Natural killer cell (primary cell): ENCODE measurements at regions not wholly inside any gene's neighbourhood (a gene's known extent, or its start where the extent isn't known, plus 50 kb on each side); places are given as distances from the start of the nearest gene placed in this dataset.

ENCODE experiments used
- ATAC-seq, 3 donors: fragments of 150-1000 bp in 2 of 3; fragments of 200-7000 bp in 1 of 3; cut with Tn5 transposase; 1 replicate in 1 of 3; 2 replicates in 2 of 3; pipeline ENCODE4 v1.10.0; 2021; ENCODE audit warnings: mild to moderate bottlenecking in 2 of 3, moderate library complexity in 2 of 3
- DNase-seq, 2 donors: peaks; one replicate each; pipeline versions ENCODE4 v3.0.0 to v3.0.0-alpha.2; 2013 to 2021; ENCODE audit warnings: mixed read lengths in 1 of 2
- H3K27ac ChIP-seq: one replicate; pipeline ENCODE4 v1.5.1; 2013; ENCODE audit warnings: mild to moderate bottlenecking, low read length
- H3K27me3 ChIP-seq: one replicate; pipeline ENCODE4 v1.6.1; 2013; ENCODE audit warnings: low read length; ENCODE audit not compliant: control insufficient read depth, insufficient read depth
- H3K36me3 ChIP-seq: one replicate; pipeline ENCODE4 v1.6.1; 2013; ENCODE audit warnings: low read length; ENCODE audit not compliant: control insufficient read depth, insufficient read depth
- H3K4me1 ChIP-seq: one replicate; pipeline ENCODE4 v1.6.1; 2013; ENCODE audit warnings: low read length; ENCODE audit not compliant: control insufficient read depth, insufficient read depth
- H3K4me3 ChIP-seq: one replicate; pipeline ENCODE4 v1.5.1; 2013; ENCODE audit warnings: low read length
- H3K9me3 ChIP-seq: one replicate; pipeline ENCODE4 v1.6.1; 2013; ENCODE audit warnings: low read length; ENCODE audit not compliant: control insufficient read depth, insufficient read depth
- H3K27ac Mint-ChIP-seq, 2 donors: one replicate each; pipeline ENCODE4 v1.8.0; 2022; ENCODE audit warnings: mild to moderate bottlenecking in 2 of 2, mixed read lengths in 2 of 2, moderate library complexity in 1 of 2
- H3K27me3 Mint-ChIP-seq, 2 donors: one replicate each; pipeline ENCODE4 v1.8.0; 2022; ENCODE audit warnings: low read depth in 2 of 2, mixed read lengths in 2 of 2
- H3K36me3 Mint-ChIP-seq: one replicate; pipeline ENCODE4 v1.8.0; 2022; ENCODE audit warnings: mixed read lengths
- H3K4me1 Mint-ChIP-seq, 2 donors: one replicate each; pipeline ENCODE4 v1.8.0; 2022; ENCODE audit warnings: mixed read lengths in 2 of 2
- H3K4me3 Mint-ChIP-seq: one replicate; pipeline ENCODE4 v1.8.0; 2022; ENCODE audit warnings: mild to moderate bottlenecking, moderate library complexity, mixed read lengths
- H3K9me3 Mint-ChIP-seq, 2 donors: one replicate each; pipeline ENCODE4 v1.8.0; 2022; ENCODE audit warnings: mixed read lengths in 2 of 2
- WGBS: methylation state at CpG from one replicate; pipeline ENCODE4 v1.1.7; 2013; ENCODE audit warnings: missing lambda C conversion rate; ENCODE audit not compliant: insufficient coverage; 5-methylcytosine and 5-hydroxymethylcytosine counted together
- intact Hi-C: fragments of 100-400 bp; cut with micrococcal nuclease; formaldehyde crosslinking; loops from one replicate; pipeline ENCODE4 v1.14.2; 2022
- TF ChIP-seq, protein P1 (sequence below): fragments of 200-600 bp; IDR thresholded peaks from one replicate; pipeline ENCODE4 v1.8.0; 2022; ENCODE audit warnings: antibody characterized with exemption

DNA sequence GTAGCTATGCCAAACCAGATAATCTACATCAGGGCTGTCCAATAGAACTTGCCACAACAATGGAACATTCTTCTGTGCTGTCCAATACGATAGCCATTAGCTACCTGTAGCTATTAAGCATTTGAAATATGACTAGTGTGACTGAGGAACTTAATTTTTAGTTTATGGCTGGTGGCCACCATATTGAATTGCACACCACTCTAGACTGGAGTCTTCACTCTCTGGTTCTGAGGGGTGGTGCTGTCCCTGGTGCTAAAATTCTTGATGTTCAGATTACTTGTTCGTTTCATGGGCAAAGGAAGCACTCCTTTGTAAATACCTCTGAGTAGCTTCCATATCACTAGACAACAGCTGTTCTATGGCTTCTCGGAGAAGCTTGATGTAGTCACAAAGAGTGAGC lies 296.6 kb downstream of the NPIPA8 start:
- no peaks in the 10 kb centered on the region for H3K4me1 Mint-ChIP-seq

DNA sequence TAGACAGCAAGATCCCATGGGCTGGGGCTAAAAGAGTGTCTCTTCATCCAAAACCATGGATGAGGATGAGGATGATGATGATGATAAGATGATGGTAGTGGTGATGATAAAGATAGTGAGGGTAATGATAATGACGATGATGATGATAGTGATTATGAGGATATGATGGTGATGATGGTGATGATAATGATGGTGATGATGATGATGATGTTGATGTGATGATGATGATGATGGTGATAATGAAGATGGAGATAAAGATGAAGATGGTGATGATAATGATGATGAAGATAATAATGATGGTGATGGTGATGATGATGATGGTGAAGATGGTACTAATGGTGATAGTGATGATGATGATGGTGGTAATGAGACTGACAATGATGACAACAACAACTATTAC lies 299.5 kb downstream of the NPIPA8 start:
- Mint-ChIP-seq H3K27me3 (peaks cover 0 to 2% of the 10 kb centered on the region in 2 donors), H3K4me3 (no peak overlapping the region), H3K9me3 (no peaks in the 10 kb centered on the region), H3K27ac (no peak overlapping the region), H3K4me1 (no peaks in the 10 kb centered on the region), H3K36me3 (no peaks in the 10 kb centered on the region)
- no peak overlapping the region for H3K4me3 ChIP-seq
- 91% methylated on average over 1 of the region's 1 CpG for WGBS
- no peaks in the 10 kb centered on the region for H3K9me3 ChIP-seq
- H3K36me3 ChIP-seq, result no peaks in the 10 kb centered on the region
- H3K27me3 ChIP-seq, result no peaks in the 10 kb centered on the region
- TF ChIP-seq, protein P1, sequence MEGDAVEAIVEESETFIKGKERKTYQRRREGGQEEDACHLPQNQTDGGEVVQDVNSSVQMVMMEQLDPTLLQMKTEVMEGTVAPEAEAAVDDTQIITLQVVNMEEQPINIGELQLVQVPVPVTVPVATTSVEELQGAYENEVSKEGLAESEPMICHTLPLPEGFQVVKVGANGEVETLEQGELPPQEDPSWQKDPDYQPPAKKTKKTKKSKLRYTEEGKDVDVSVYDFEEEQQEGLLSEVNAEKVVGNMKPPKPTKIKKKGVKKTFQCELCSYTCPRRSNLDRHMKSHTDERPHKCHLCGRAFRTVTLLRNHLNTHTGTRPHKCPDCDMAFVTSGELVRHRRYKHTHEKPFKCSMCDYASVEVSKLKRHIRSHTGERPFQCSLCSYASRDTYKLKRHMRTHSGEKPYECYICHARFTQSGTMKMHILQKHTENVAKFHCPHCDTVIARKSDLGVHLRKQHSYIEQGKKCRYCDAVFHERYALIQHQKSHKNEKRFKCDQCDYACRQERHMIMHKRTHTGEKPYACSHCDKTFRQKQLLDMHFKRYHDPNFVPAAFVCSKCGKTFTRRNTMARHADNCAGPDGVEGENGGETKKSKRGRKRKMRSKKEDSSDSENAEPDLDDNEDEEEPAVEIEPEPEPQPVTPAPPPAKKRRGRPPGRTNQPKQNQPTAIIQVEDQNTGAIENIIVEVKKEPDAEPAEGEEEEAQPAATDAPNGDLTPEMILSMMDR, result no peak
- DNase-seq (no peak), ATAC-seq (no peak)
- intact Hi-C loops, result no loop called here
- no peak overlapping the region for H3K27ac ChIP-seq
- H3K4me1 ChIP-seq, result no peaks in the 10 kb centered on the region

More for the DNA sequence above, 296.6 kb downstream of the NPIPA8 start:
- intact Hi-C loops, result no loop called here
- Mint-ChIP-seq H3K27ac (no peak overlapping the region), H3K9me3 (no peaks in the 10 kb centered on the region), H3K4me3 (no peak overlapping the region), H3K36me3 (no peaks in the 10 kb centered on the region), H3K27me3 (peaks cover 0 to 5% of the 10 kb centered on the region in 2 donors)
- Histone ChIP-seq H3K9me3 (no peaks in the 10 kb centered on the region), H3K27ac (no peak overlapping the region), H3K4me1 (no peaks in the 10 kb centered on the region), H3K27me3 (no peaks in the 10 kb centered on the region), H3K36me3 (no peaks in the 10 kb centered on the region), H3K4me3 (no peak overlapping the region)
- ATAC-seq (no peak), DNase-seq (no peak)
- 91% methylated on average over 2 of the region's 3 CpGs for WGBS
- TF ChIP-seq, protein P1, result no peak

DNA sequence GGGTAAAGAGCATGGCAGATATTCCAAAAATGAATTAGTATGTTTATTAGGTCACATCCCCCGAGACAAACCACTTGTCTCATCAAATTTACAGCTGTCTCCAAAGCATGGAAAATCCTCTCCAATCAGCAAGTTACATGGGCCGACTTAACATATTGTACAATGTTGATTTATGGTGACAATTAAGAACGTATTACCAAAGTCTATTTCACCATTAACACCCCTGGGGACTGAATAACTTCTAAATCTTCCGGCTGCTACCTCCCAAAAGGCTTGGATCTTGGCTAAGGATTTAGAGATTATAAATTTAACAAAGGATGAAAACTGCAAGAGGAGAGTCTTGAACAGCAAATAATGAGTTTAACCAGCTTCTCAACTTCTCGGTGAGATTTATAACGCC lies 311.9 kb downstream of the NPIPA8 start:
- Mint-ChIP-seq H3K4me3 (no peak overlapping the region), H3K9me3 (no peaks in the 10 kb centered on the region), H3K4me1 (no peaks in the 10 kb centered on the region), H3K27ac (no peak overlapping the region), H3K27me3 (peaks cover 0 to 8% of the 10 kb centered on the region in 2 donors), H3K36me3 (no peaks in the 10 kb centered on the region)
- WGBS, result 81% methylated on average over 3 of the region's 6 CpGs
- Histone ChIP-seq H3K4me1 (no peaks in the 10 kb centered on the region), H3K27ac (no peak overlapping the region), H3K27me3 (no peaks in the 10 kb centered on the region), H3K4me3 (no peak overlapping the region), H3K9me3 (no peaks in the 10 kb centered on the region), H3K36me3 (no peaks in the 10 kb centered on the region)
- intact Hi-C loops, result no loop called here
- ATAC-seq, result no peak
- TF ChIP-seq, protein P1, result no peak
- no peak for DNase-seq

DNA sequence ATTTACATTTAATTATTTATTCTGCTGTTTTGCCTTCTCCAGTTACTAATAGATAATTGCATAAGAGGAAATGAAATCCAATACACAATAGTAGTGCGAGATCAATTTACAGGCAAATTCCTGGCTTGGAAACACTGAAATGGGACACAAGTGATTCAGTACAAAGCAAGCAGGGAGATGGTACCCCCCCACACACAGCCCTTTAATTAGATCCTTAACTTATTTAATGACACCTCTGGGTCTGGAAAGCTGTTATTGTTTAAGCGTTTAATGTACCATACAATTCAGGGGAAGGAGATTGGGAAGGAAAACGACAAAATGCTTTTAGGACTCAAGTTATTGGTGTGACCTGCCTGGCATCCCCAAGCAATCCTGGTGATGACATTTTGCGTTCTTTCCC lies 318.2 kb downstream of the NPIPA8 start:
- WGBS, result 85% methylated on average over 4 of the region's 4 CpGs
- intact Hi-C loops, result no loop called here
- Histone ChIP-seq H3K4me1 (no peaks in the 10 kb centered on the region), H3K36me3 (no peaks in the 10 kb centered on the region), H3K9me3 (no peaks in the 10 kb centered on the region), H3K4me3 (no peak overlapping the region), H3K27me3 (no peaks in the 10 kb centered on the region), H3K27ac (no peak overlapping the region)
- no peak overlapping the region for H3K27ac Mint-ChIP-seq
- ATAC-seq (no peak), DNase-seq (no peak)
- TF ChIP-seq, protein P1, result no peak
- H3K4me1 Mint-ChIP-seq, result no peaks in the 10 kb centered on the region
- H3K36me3 Mint-ChIP-seq, result no peaks in the 10 kb centered on the region
- no peak overlapping the region for H3K4me3 Mint-ChIP-seq
- no peaks in the 10 kb centered on the region for H3K9me3 Mint-ChIP-seq
- peaks cover 0 to 3% of the 10 kb centered on the region in 2 donors for H3K27me3 Mint-ChIP-seq
